Activated CD8-positive, alpha-beta T cell treated with anti-CD3 and anti-CD28 coated beads, Interleukin-2, amount 10 ng/mL, durations not matched to agents 7 days and 5 days (primary cell): ENCODE measurements at regions not wholly inside any gene's neighbourhood (a gene's known extent, or its start where the extent isn't known, plus 50 kb on each side); places are given as distances from the start of the nearest gene placed in this dataset.

ENCODE experiments used
- ATAC-seq: fragments of 150-1000 bp; cut with Tn5 transposase; one replicate; pipeline ENCODE4 v1.10.0; 2021; ENCODE audit warnings: moderate library complexity
- CTCF ChIA-PET: fragments of 350-600 bp; sonication (Branson Sonifier 250); formaldehyde crosslinking; loops from one replicate; lab custom pipeline; 2021; ENCODE audit warnings: antibody characterized with exemption; lab: Charles Lee
- POLR2A ChIA-PET: fragments of 350-600 bp; sonication (Branson Sonifier 250); formaldehyde crosslinking; loops from one replicate; lab custom pipeline; 2021; ENCODE audit warnings: antibody characterized with exemption; lab: Charles Lee
- DNase-seq: peaks from one replicate; pipeline ENCODE4 v3.0.0-alpha.2; 2020
- H3K27ac Mint-ChIP-seq: one replicate; pipeline ENCODE4 v1.8.0; 2021; ENCODE audit warnings: mild to moderate bottlenecking, mixed read lengths
- H3K27me3 Mint-ChIP-seq: one replicate; pipeline ENCODE4 v1.8.0; 2021; ENCODE audit warnings: low read depth, mixed read lengths
- H3K36me3 Mint-ChIP-seq: one replicate; pipeline ENCODE4 v1.8.0; 2021; ENCODE audit warnings: low read depth, mixed read lengths
- H3K4me1 Mint-ChIP-seq: one replicate; pipeline ENCODE4 v1.8.0; 2021; ENCODE audit warnings: low read depth, mixed read lengths
- H3K4me3 Mint-ChIP-seq: one replicate; pipeline ENCODE4 v1.8.0; 2021; ENCODE audit warnings: mild to moderate bottlenecking, mixed read lengths
- H3K9me3 Mint-ChIP-seq: one replicate; pipeline ENCODE4 v1.8.0; 2022; ENCODE audit warnings: mixed read lengths; ENCODE audit not compliant: insufficient read depth

DNA sequence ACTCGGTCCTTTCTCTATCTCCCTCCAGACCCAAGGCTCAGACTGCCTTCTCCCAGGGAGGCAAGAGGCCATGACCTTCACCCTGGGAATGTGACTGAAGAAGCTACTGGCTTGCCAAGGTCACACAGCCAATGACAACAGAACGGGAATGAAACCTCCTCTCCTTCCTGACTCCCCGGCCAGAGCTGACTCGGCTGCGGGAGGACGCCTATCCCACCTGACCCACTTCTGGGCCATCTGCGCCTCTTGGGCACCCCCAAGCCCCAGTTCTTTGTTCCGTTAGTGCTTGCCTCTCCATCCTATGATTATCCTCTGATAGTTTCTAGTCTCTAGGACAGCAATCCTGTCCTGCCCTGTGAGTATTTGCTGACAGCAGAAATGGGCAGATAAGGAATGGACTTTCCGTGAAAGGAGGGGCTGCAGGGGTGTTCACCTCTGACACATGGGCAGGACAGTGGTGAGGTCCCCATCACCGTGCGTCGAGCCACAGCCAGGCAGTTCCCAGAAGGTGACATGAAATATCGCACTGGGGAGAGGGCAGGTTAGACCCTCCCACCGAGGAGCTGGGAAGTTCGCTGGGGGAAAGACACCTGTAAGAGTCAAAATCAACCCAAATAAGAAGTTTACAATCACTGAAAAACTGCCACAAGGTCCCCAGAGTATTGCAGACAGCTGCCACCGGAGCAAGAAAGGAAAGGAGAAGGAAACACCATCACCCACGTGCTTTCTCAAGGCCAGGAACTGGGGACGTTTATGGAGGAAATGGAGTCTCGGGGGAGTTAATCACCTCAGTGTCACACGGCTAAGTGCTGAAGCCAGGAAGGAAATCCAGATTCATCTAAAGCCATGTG lies 63.0 kb downstream of the INSIG1 start:
- ATAC-seq (no peak), DNase-seq (no peak)
- ChIA-PET CTCF (no interaction called here), POLR2A (no interaction called here)
- Mint-ChIP-seq H3K9me3 (no peaks in the 10 kb centered on the region), H3K4me3 (no peak overlapping the region), H3K36me3 (no peaks in the 10 kb centered on the region), H3K4me1 (no peaks in the 10 kb centered on the region), H3K27ac (no peak overlapping the region), H3K27me3 (peaks cover 29% of the 10 kb centered on the region)

DNA sequence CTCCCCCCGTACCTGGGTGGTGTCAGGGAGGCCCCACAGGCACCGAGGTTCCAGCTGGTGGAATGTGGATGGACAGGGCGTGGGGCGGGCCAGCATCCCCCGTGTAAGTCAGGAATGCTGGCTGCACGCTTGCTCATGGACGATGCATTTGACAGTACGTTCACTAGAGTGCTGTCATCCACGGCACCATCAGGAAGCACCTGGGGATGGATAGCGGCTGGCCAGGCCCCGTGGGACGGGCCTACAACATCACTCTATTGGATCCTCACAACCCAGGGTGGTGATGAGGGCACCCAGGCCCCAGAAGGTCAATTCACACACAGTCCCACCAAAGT lies 63.6 kb downstream of the INSIG1 start:
- Mint-ChIP-seq H3K9me3 (no peaks in the 10 kb centered on the region), H3K4me1 (no peaks in the 10 kb centered on the region), H3K36me3 (no peaks in the 10 kb centered on the region), H3K27ac (no peak overlapping the region), H3K4me3 (no peak overlapping the region), H3K27me3 (peaks cover 29% of the 10 kb centered on the region)
- POLR2A ChIA-PET = no interaction called here
- CTCF ChIA-PET = no interaction called here
- ATAC-seq = no peak
- DNase-seq = no peak

- H3K27ac Mint-ChIP-seq = no peak overlapping the region
These were observed 64.3 kb downstream of the INSIG1 start for GRCh38 chr7:155361947-155362346.

GRCh38 chr7:155362380-155363145 lies 64.9 kb downstream of the INSIG1 start:
- no peaks in the 10 kb centered on the region for H3K36me3 Mint-ChIP-seq
- H3K9me3 Mint-ChIP-seq = no peaks in the 10 kb centered on the region
- H3K4me3 Mint-ChIP-seq = no peak overlapping the region
- ChIA-PET CTCF (interaction anchor here (1.3 to 1.5 kb wide), 2 partner anchors 17 to 435 kb away, joined by 4 to 6 read pairs; no protein-coding TSS in a partner anchor), POLR2A (no interaction called here)
- H3K27me3 Mint-ChIP-seq = peaks cover 25% of the 10 kb centered on the region
- DNase-seq = no peak
- no peaks in the 10 kb centered on the region for H3K4me1 Mint-ChIP-seq
- ATAC-seq = no peak
- H3K27ac Mint-ChIP-seq = no peak overlapping the region

More at GRCh38 chr7:155361947-155362346, 64.3 kb downstream of the INSIG1 start:
- Mint-ChIP-seq H3K27me3 (peaks cover 29% of the 10 kb centered on the region), H3K4me3 (no peak overlapping the region), H3K36me3 (no peaks in the 10 kb centered on the region), H3K4me1 (no peaks in the 10 kb centered on the region), H3K9me3 (no peaks in the 10 kb centered on the region)
- ChIA-PET POLR2A (no interaction called here), CTCF (interaction anchor here (1.3 kb wide), 1 partner anchor 17 kb away, joined by 4 read pairs; no protein-coding TSS in a partner anchor)
- DNase-seq = no peak
- no peak for ATAC-seq

- ChIA-PET POLR2A (no interaction called here), CTCF (interaction anchor here (1.3 to 1.5 kb wide), 2 partner anchors 18 to 435 kb away, joined by 4 to 6 read pairs; no protein-coding TSS in a partner anchor)
- Mint-ChIP-seq H3K4me1 (no peaks in the 10 kb centered on the region), H3K4me3 (no peak overlapping the region), H3K27ac (no peak overlapping the region), H3K27me3 (peaks cover 25% of the 10 kb centered on the region), H3K9me3 (no peaks in the 10 kb centered on the region), H3K36me3 (no peaks in the 10 kb centered on the region)
- DNase-seq (no peak), ATAC-seq (no peak)
These were observed 65.5 kb downstream of the INSIG1 start for GRCh38 chr7:155363146-155363539.

DNA sequence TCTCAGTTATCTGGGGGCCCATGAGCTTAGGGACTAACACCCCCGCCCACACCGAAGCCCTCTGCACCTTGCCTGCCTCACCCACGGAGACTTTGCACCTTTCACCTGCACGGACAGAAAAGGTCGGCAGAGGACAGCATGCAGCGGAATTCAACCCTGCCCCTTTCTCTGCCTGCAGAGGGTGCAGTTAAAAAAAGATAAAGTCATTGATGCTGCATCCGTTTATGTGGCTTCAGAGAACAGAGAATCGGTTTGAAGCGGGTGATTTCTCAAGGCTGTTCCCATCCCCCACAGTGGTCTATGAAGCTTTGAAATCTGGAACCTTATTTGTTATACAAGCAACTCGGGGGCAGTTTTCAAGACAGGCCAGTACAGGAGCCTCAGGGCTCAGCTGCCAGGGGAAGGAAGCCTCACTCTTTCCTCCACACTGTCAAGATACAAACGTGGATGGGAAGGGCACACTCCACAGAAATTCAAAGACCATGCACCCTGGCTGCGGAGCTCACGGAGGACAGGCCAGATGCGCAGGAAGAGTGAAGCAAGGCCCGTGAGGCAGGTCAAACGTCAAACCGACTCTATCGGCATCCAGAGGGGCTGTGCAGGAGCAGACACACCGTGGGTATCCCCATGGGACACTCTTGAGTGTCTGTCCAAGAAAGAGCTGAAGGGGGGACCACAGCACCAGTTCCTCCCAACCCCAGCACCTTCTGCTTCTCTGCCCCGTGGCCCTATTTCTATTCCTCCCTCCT lies 66.3 kb downstream of the INSIG1 start:
- ChIA-PET CTCF (interaction anchor here (0.6 to 1.5 kb wide), 5 partner anchors 10 to 436 kb away, joined by 3 to 6 read pairs (median 3); no protein-coding TSS in a partner anchor), POLR2A (no interaction called here)
- Mint-ChIP-seq H3K27ac (no peak overlapping the region), H3K36me3 (no peaks in the 10 kb centered on the region), H3K27me3 (peaks cover 26% of the 10 kb centered on the region), H3K4me3 (no peak overlapping the region), H3K4me1 (no peaks in the 10 kb centered on the region), H3K9me3 (no peaks in the 10 kb centered on the region)
- no peak for DNase-seq
- no peak for ATAC-seq

DNA sequence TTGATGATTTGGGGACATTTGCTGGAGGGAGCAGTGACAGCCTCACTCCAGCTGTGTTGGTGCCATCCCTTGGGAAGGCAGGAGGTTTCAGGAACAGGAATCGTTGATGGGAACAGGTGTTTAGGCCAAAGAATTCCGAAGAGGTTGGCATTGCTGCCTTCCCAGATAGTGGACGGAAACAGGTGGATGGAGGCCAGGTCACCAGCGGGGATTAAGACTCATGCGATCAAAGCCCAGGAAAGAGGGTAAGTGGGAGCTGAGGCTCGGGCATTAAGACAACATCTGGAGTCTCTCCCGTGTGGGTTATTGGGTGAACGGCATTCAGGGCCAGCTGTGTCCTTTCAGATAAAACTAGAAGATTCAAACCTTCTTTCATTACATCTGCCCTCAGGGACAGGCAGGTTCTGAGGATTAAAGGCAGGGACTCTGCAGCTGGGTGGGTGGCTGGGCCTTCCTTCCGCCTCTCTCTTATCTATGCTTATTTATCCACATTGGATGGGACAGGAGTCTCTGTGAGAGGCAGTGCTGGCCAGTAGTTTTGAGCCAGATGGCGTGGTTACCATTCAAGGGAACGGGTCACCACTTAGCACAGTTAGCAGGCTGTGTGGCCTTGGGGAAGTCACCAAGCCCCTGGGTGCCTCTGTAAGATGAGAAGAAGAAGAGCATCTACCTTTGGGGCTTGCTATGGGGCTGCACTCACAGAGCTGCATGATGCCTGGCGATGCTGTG lies 67.6 kb downstream of the INSIG1 start:
- Mint-ChIP-seq H3K27me3 (peaks cover 31% of the 10 kb centered on the region), H3K36me3 (no peaks in the 10 kb centered on the region)

DNA sequence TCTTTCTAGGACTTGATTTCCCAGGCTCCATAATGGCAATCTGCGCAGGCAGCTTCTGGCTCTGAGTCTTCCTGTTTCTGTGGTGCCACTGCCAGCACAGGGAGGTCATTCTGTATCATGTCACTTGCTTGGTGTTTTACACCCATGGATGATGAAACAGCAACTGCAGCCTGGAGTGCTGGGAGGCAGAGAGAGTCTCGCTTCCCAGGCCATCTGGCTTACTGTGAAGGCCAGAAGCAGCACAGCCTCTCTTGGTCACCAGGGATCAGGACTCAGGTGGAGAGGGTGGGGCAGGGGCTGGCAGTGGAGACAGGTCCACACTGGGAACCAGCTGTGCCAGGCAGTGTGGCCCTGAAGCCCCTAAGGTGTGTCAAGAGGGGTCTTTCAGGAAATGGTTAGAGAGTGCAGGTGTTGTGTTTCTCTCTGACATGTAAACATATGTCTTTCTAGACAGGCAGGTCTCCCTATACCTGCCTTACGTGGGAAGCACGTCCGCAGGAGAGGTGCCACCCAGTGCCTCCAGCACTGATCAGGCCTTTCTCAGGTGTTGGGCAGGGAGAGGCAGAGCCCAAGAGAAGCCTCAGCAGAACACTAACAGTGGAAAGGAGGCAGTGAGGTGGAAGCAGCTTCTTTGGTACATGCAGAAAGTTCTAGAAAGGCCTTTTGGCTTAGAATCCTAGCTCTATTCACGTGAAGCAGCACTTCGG lies 71.4 kb downstream of the INSIG1 start:
- Mint-ChIP-seq H3K36me3 (peaks cover 3% of the 10 kb centered on the region), H3K4me1 (peaks cover 11% of the 10 kb centered on the region), H3K27ac (no peak overlapping the region), H3K27me3 (peaks cover 45% of the 10 kb centered on the region), H3K9me3 (no peaks in the 10 kb centered on the region), H3K4me3 (no peak overlapping the region)
- DNase-seq (no peak), ATAC-seq (no peak)
- ChIA-PET CTCF (interaction anchor here (1.1 kb wide), 1 partner anchor 11 kb away, joined by 3 read pairs; no protein-coding TSS in a partner anchor), POLR2A (no interaction called here)

More for the DNA sequence above, 67.6 kb downstream of the INSIG1 start:
- Mint-ChIP-seq H3K4me3 (no peak overlapping the region), H3K9me3 (no peaks in the 10 kb centered on the region), H3K4me1 (no peaks in the 10 kb centered on the region), H3K27ac (no peak overlapping the region)
- ChIA-PET CTCF (interaction anchor here (1.1 to 1.4 kb wide), 2 partner anchors 9 to 438 kb away, joined by 3 read pairs; no protein-coding TSS in a partner anchor), POLR2A (no interaction called here)
- ATAC-seq (no peak), DNase-seq (no peak)

- peaks cover 3% of the 10 kb centered on the region for H3K36me3 Mint-ChIP-seq
- H3K27me3 Mint-ChIP-seq = peaks cover 47% of the 10 kb centered on the region
- no peak overlapping the region for H3K4me3 Mint-ChIP-seq
- DNase-seq = no peak
- no peak for ATAC-seq
- ChIA-PET POLR2A (no interaction called here), CTCF (interaction anchor here (1.1 kb wide), 1 partner anchor 10 kb away, joined by 3 read pairs; no protein-coding TSS in a partner anchor)
- peaks cover 14% of the 10 kb centered on the region for H3K4me1 Mint-ChIP-seq
- H3K9me3 Mint-ChIP-seq = no peaks in the 10 kb centered on the region
- no peak overlapping the region for H3K27ac Mint-ChIP-seq
These were observed 72.1 kb downstream of the INSIG1 start for GRCh38 chr7:155369766-155370165.

GRCh38 chr7:155371331-155371883 lies 73.7 kb downstream of the INSIG1 start:
- Mint-ChIP-seq H3K27me3 (peaks cover 58% of the 10 kb centered on the region), H3K4me3 (no peak overlapping the region), H3K27ac (no peak overlapping the region), H3K4me1 (peaks cover 30% of the 10 kb centered on the region), H3K36me3 (peaks cover 5% of the 10 kb centered on the region), H3K9me3 (no peaks in the 10 kb centered on the region)
- DNase-seq (no peak), ATAC-seq (no peak)
- POLR2A ChIA-PET = no interaction called here
- CTCF ChIA-PET = interaction anchor here (0.7 to 2.1 kb wide), 4 partner anchors 8 to 444 kb away, joined by 3 to 7 read pairs (median 4); no protein-coding TSS in a partner anchor
